ENCODE measurements at regions not wholly inside any gene's neighbourhood (a gene's known extent, or its start where the extent isn't known, plus 50 kb on each side); places are given as distances from the start of the nearest gene placed in this dataset.

GRCh38 chr7:156255635-156256034 lies 384.9 kb upstream of the RNF32 start:
- WGBS (ENCODE audit: low lambda C conversion rate) = 5% methylated on average over 5 of the region's 5 CpGs
- Histone ChIP-seq H3K4me3 (replicated peaks in 1 of 3; ENCODE audit: insufficient read depth in 1 of 3, low read depth in 2 of 3, low read length in 3 of 3) (no peak overlapping the region), H3K27ac (ENCODE audit: extremely low read length, insufficient read depth, low read length) (no peak overlapping the region), H3K9me3 (ENCODE audit: low read length) (no peaks in the 10 kb centered on the region), H3K27me3 (ENCODE audit: control insufficient read depth in 1 of 2, insufficient read depth in 2 of 2, low read length in 2 of 2) (peaks cover 6 to 51% of the 10 kb centered on the region in 2 experiments), H3K9ac (ENCODE audit: insufficient read depth, low read depth, low read length) (no peak overlapping the region), H3K79me2 (ENCODE audit: insufficient read depth, low read length) (no peaks in the 10 kb centered on the region), H2AFZ (ENCODE audit: low read length) (no peak overlapping the region), H3K36me3 (replicated peaks in 1 of 2; ENCODE audit: control insufficient read depth in 1 of 2, insufficient read depth in 2 of 2, low read length in 2 of 2) (no peaks in the 10 kb centered on the region), H3K4me1 (ENCODE audit: insufficient read depth, low read length) (peaks cover 6% of the 10 kb centered on the region), H3K4me2 (ENCODE audit: low read depth, low read length) (no peak overlapping the region), H4K20me1 (ENCODE audit: insufficient read depth, low read length) (no peaks in the 10 kb centered on the region)
- intact Hi-C loops (cut with micrococcal nuclease; ENCODE audit: unreplicated experiment) (no loop called here), in situ Hi-C loops (cut with HindIII; ENCODE audit: extremely low pct_ligation_motif_present, low pct_unique_long_range_greater_than_20kb) (no loop called here)
- POLR2A ChIA-PET = no interaction called here
- BruUV-seq (replicated peaks) = no TSS peak
- no peak for DNase-seq (ENCODE audit: low spot score)
- no peak for FAIRE-seq
- CTCF ChIA-PET (ENCODE audit: low intra/inter-chr PET ratio, low total read pairs) = no interaction called here
- no peak for ATAC-seq
- TF ChIP-seq ZNF607 (CRISPR knock-in tag; IDR thresholded peaks at IDR 0.05; ENCODE audit: borderline replicate concordance) (no peak), ZNF691 (CRISPR knock-in tag; IDR thresholded peaks at IDR 0.05; ENCODE audit: borderline replicate concordance, low read depth) (no peak), TMF1 (CRISPR knock-in tag; IDR thresholded peaks at IDR 0.05; ENCODE audit: low read depth) (no peak), ZNF510 (CRISPR knock-in tag; IDR thresholded peaks at IDR 0.05; ENCODE audit: low read depth) (no peak), CREM (IDR thresholded peaks at IDR 0.05) (no peak), CREM (CRISPR knock-in tag; IDR thresholded peaks at IDR 0.05) (no peak), ZNF709 (CRISPR knock-in tag; IDR thresholded peaks at IDR 0.05) (no peak), MIER2 (CRISPR knock-in tag; IDR thresholded peaks at IDR 0.05) (no peak), RFX1 (IDR thresholded peaks at IDR 0.05) (no peak), ZNF646 (CRISPR knock-in tag; IDR thresholded peaks at IDR 0.05) (no peak), PAXIP1 (CRISPR knock-in tag; conservative IDR thresholded peaks at IDR 0.05) (no peak), ZNF781 (CRISPR knock-in tag; IDR thresholded peaks at IDR 0.05; ENCODE audit: borderline replicate concordance, not compliant biosample characterization) (no peak), ZNF512 (CRISPR knock-in tag; IDR thresholded peaks at IDR 0.05) (no peak), WIZ (CRISPR knock-in tag; IDR thresholded peaks at IDR 0.05) (no peak)

Measured in HepG2 (cell line).